H54 (cell line): ENCODE measurements at regions not wholly inside any gene's neighbourhood (a gene's known extent, or its start where the extent isn't known, plus 50 kb on each side); places are given as distances from the start of the nearest gene placed in this dataset.

Source experiments
- DNase-seq: peaks from one replicate; pipeline ENCODE4 v3.0.0; 2011; ENCODE audit warnings: low spot score, mixed read lengths; ENCODE audit not compliant: insufficient read length
- FAIRE-seq: peaks from 3 replicates; lab custom pipeline; 2011; peaks lifted over from hg19 to GRCh38; lab: Jason Lieb, UNC
- POLR2A ChIP-seq: IDR thresholded peaks from 2 replicates; pipeline ENCODE4 v1.6.1; 2011; ENCODE audit warnings: low read depth, mild to moderate bottlenecking, low read length

DNA sequence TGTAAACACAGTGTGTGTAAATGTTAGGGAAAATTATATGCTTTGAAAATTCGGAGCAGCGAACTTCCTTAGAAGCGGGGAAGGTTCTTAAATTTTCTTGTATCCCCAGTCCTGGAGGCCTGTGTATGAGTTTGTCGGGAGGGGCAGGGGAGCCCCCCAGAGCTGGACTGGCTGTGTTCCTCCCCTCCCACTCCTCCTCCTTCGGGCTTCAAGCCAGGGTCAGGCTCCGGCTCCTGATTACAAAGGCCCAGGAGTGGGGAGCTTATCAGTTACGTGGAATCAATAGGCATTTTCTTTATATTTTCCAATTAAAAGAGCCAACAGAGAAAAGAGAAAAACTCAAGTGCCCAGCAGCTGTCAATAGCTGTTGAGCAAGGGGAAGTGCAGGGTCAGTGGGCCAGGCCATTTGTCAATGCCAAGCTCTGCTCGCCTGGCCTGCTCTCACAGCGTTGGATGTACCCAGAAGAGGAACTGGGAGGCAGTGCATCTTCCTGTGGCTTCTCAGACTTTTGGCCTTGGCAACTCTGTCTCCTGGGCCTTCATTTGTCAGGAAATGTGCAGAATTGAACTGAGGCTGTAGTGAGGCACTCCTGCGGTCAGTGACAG lies 156.9 kb upstream of the PCBD1 start:
- DNase-seq (no peak), FAIRE-seq (no peak)
- no peak for TF ChIP-seq POLR2A

DNA sequence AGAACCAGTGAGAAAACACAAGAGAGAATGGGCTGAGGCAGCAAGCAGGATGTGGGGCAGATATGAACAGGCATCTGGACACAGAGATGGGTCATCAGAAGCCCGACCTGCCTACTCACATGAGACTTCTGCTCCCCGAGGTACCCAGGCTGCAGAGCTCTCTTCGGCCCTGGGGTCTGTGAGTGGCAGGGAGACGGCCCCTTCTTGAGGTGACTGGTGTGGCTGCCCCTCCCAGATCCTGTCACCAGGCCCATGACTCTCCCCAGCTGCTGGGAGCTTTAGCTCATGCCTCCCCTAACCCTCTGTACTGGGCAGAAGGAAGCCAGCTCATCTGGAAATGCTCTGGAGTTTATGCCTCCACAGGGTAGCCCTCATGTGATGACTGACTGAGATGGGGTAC lies 157.6 kb upstream of the PCBD1 start:
- no peak for FAIRE-seq
- TF ChIP-seq POLR2A, result no peak
- DNase-seq, result no peak

DNA sequence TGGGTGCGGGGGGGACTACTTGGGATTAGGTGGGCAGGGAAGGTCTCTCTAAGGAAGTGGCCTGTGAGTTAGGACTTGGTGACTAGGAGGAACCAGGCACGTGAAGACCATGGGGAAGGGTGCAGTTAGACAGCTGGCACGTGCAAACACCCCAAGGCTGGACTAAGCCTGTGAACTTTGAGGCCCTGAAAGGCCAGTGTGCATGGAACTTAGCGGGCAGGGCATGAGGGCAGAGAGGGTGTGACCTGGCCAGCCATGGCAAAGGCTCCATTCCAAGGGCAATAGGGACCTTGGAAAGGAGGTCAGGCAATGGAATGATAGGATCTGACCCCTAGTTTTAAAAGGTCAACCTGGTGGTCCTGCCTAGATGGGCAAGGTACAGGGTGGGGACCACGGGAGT lies 158.4 kb upstream of the PCBD1 start:
- DNase-seq (no peak), FAIRE-seq (no peak)
- no peak for TF ChIP-seq POLR2A

DNA sequence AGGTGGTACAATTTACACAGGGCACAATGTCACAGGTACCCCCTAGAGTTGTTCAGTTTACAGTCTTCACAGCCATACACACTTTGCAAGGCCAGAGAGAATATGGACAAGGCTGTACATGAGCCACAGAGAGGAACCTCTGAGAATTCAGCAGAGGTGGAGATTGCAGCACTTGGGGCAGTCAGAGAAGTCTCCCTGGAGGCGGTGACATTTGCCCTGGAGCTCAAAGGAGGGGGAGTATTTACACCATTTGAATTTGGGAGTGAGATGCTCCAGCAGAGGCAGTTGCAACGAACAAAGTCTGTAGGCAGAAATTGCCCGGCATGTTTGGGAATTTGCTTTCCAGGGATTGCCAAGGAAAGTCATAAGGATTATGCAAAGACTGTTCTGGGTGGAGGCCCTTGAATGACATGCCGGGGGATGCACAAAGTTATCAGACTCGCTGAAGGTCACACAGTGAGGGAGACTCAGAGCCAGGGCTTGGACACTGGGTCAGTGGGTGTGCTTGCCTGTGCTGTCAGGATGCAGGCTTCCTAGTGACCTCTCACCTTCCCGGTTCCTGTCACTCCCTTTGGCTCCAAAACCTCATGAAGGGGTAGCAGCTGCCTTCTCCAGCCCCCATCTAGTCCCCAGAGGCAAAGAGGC lies 160.7 kb upstream of the PCBD1 start:
- TF ChIP-seq POLR2A, result no peak
- FAIRE-seq (no peak), DNase-seq (no peak)

DNA sequence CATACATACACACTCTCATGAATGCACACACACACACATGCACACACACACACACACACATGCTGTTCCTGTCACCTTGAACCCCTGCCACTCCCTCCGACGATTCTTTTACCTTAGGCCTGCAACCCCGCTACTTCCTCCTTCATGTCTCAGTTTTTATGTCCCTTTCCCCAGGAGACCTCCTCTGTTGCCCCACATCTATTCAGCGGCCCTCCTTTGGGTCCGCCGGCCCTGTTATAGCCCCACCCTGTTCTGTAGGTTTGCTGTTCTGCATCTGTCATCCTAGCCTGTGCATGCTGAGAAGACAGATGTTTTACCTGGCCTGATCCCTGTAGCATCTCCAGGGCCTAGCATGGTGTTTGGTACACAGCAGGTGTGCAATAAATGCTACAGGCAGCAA lies 161.6 kb upstream of the PCBD1 start:
- no peak for FAIRE-seq
- TF ChIP-seq POLR2A, result no peak

DNA sequence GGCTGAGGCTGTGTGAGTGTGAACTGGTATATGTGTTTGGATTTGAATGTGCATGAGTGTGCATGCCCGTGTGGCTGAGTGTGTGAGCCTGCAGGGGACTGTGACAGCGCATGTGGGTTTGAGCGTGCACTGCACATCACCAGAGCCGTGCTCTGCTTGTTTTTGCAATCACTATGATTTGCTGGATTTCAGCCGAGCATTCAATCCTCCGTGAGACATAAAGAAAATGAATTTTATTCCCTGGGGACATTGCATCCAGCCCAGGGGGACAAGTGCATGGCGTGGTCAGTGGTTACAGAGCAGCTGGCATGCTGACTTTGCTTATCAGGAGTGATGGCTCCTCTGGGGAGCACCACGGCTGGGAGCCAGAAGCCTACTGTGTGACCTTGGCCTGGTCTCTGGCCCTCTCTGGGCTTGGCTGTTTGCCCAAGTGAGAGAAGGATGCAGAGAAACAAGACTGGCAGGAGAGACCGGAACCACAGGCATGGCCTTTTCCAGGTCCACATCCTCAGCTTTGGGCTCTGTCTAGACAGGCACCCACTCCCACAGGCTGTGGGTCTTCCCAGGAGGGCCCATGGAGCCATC lies 160.2 kb upstream of the UNC5B start:
- FAIRE-seq (no peak), DNase-seq (no peak)
- no peak for TF ChIP-seq POLR2A

More for the DNA sequence above, 161.6 kb upstream of the PCBD1 start:
- no peak for DNase-seq

DNA sequence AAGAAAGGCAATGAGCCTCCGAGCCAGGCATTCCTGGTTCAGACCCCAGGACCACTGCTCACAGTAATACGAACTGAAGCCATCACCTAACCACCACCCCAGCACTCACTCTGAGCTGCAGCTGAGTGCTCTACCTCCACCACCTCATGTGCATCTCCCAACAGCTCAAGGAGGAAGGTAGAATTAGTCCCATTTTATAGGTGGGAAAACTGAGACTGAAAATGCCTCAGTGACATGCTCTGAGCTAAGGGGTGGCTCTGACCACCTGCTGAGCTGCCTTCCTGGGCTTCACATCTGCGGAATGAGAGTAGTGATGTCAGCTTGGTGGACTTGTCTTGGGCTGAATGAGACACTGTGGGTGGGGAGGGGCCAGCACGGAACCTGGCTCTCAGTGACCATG lies 159.7 kb upstream of the UNC5B start:
- FAIRE-seq, result no peak
- no peak for TF ChIP-seq POLR2A

DNA sequence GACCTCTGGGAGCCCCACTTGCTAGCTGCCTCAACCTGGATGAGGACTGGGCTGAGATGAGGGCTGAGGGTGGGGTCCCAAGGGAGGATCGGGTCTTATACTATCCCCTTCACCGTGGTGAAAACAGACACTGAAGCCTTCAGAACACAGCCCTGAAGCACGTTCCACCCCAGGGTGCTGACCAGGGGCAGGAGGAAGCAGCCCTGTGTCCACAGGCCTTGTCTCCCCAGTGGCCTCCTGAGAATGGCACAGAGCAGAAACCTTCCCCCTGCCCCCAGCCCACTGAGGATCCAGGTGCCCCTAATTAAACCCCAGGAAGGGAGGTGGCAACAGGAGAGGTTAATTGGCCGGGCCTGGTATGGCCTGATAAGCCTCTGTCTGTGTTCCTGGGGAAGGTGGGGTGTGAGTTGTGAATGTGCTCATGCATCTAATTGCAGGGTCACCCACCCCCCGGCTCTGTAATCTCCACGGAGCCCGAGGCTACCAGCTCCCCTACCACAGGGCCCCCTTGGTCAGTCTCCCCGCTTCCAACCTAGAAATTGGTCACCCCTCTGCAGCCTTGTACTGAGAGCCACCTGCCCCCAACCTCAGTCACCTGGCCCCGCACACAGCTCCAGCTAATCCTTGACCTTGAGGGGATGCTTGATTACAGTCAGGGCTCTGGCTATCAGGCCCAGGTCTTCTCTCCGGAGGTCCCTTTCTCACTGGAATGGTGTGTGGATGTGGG lies 159.0 kb upstream of the UNC5B start:
- FAIRE-seq (no peak), DNase-seq (no peak)
- no peak for TF ChIP-seq POLR2A

More for the DNA sequence above, 159.7 kb upstream of the UNC5B start:
- DNase-seq, result no peak

DNA sequence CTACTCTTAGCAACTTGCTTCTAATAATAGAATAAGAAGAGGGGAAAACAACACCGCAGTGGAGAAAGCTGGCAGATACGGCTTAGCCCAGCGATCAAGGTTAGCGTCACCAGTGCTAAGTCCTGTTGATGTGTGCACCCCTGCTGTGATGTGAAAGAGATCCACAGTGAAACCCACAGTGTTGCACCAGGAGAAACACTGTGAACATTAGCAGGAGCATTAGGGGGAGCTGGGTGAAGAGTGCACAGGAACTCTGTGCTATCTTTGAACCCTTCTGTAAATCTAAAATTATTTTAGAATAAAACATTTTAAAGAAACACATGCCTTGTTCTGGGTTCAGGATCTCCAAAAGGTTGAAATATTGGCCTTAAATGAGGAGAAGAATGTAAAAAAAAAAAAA lies 154.1 kb upstream of the UNC5B start:
- no peak for DNase-seq
- FAIRE-seq, result no peak
- no peak for TF ChIP-seq POLR2A

DNA sequence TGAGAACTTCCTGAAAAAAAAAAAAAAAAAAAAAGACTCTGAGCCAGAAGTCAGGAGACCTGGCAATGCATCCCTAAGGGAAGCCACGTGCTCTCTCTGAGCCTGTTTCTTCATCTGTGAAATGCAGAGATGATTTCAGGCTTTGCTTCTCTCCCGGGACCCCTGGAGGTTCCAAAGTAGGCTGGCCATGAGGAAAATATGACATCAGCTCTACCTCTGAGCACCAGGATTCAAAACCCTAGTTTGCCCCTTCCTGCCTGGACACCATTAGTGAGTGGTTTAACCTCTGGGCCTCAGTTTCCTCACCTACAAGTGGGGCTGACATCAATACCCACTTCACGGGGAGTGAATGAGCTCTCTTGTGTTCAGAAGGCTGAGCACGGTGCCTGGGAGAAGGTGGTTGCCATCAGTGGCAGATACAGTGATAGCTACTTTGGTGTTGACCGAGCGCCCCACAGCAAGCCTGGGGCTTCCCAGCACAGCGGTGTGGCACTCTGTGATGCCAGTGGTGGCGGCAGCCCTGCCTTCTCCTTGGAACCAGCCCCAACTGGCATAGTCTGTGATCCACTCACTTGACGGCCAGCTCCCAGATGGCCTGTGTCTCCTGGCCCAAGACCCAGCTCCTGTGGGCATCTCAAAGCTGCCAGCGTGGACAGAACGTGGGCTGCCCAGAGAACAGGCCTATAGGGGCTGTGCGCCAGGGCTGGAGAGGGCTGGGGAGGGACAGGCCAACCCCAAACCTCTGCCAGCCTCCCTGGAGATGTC lies 153.1 kb upstream of the UNC5B start:
- DNase-seq (no peak), FAIRE-seq (no peak)
- no peak for TF ChIP-seq POLR2A

DNA sequence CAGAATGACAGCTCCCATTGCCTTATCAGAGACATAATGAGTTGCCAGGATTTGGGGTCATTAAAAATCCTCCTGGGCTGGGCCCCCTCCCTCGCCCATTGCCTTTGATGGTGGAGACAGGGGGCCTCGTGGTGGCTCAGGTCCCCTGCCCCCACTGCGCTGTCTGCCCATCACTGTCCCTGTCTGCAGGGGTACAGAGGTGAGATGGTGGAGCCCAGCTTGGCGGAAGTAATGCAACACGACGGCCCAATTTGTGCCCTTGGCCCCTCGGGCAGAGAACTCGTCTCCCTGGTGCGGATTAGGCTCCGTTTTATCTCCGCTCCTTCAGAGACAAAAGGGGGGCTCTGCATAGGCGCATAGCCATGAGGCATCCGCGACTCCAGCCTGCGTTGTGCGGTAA lies 152.4 kb upstream of the UNC5B start:
- no peak for FAIRE-seq
- no peak for DNase-seq
- TF ChIP-seq POLR2A, result no peak

DNA sequence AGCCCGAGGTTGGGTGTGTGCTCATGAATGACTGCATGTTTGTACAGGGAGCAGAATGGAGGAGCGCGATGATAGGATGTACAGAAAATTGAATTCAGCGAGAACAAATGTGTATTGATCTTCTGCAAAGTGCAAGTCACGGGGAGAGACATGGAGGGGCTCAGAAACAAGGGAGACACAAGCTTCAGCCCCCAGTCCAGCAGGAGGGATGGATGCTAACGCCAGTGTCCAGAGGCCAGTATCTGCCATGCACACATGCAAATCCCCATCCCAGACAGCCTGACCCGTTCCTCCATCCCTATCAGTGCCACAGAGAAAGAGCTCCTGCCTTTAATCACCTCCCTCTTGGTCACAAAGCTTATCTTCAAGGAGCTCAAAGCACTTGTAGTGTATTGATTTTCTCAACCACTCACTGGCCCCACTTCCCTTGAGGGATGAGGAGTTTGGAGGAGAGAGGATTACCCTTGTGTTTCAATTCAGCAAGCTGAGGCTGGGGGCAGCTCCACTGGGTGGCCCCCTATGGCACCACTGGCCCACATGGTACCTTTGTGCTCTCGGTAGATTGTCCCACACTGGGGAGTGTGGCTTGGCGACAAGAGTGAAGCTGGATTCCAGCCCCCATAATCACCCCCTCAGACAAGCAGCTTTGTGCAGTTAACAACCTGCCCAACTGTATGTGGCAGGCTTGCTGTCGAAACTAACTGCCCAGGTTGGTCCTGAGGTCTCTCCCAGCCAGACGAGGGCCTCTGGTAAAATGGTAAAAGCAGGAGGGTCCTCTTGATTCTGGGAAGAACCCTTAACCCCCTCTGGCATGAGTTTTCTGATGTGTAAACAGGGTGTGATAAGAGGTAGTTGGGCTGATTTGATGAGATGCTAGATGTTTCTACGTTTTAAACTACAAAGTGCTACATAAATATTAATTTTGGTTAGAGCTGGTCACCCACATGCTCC lies 151.6 kb upstream of the UNC5B start:
- no peak for FAIRE-seq
- no peak for DNase-seq
- no peak for TF ChIP-seq POLR2A

DNA sequence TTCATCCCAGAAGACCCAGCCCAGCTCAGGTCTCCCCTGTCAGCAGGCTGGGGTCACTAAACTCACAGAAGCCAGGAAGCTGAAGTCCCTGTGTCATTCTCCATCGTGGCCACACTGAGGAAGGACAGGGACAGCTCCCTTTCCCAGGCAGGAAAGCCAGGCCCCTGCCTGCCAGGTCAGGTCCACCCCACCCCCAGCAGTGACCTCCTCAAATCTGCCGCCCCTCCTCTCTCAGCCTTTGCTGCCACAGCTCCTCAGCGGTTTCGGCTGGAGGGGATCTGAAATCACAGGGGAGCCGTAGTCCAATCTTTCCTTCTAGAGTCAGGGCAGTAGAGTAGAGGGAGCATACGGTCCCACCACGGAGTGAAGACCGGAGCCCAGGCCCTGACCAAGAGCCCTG lies 150.9 kb upstream of the UNC5B start:
- no peak for DNase-seq
- no peak for FAIRE-seq
- TF ChIP-seq POLR2A, result no peak

DNA sequence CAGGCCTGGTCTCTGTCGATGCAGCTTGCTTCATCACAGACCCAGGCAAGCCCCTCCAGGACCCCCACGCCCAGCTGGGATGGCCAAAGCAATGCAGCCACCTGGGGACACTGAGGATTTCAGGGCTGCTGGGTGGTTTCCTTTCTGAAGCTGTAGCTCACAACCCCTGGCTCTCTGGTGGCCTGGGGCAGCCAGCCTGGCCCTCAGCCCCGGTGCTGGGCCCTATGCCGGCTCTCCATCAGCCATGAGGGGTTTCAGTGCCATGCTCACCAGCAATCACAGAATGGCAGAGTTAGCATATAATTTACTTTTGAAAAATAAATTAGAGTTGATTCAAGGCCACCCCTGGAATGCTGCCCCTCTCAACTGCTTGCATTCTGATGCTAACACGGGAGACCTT lies 150.2 kb upstream of the UNC5B start:
- no peak for TF ChIP-seq POLR2A
- FAIRE-seq, result no peak

More for the DNA sequence above, 150.2 kb upstream of the UNC5B start:
- no peak for DNase-seq
